ENCODE measurements at regions not wholly inside any gene's neighbourhood (a gene's known extent, or its start where the extent isn't known, plus 50 kb on each side); places are given as distances from the start of the nearest gene placed in this dataset.

DNA sequence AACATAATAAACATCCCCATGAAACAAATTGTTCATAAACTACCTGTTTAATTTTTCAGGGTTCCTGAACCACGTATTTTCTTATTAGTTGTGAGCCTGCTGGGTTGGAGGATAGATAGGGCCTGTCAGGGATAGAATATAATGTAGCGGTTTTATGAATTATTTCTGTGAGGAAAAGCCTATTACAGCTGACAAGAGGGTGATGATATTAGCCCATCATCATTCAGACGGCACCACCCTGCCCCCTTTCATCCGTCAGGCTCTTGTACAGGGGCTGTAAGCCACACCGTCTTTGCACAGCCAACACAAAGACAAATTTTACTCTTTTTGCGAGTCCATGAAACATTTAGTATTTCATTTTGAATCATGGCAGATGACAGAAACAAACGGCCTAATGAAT lies 335.3 kb upstream of the TMCO5A start:
- TF ChIP-seq FOXJ3 (CRISPR knock-in tag; IDR thresholded peaks at IDR 0.05) (no peak), CTCF (IDR thresholded peaks at IDR 0.05) (no peak), EZH2phosphoT487 (IDR thresholded peaks at IDR 0.05; ENCODE audit: borderline replicate concordance, low read depth) (no peak), IRF3 (IDR thresholded peaks at IDR 0.05; ENCODE audit: low read depth, low read length) (no peak), CHD2 (IDR thresholded peaks at IDR 0.05; ENCODE audit: low read length, partially characterized antibody) (no peak), SIN3A (IDR thresholded peaks at IDR 0.05; ENCODE audit: borderline replicate concordance, low read depth, low read length) (no peak), RAD21 (IDR thresholded peaks at IDR 0.05; ENCODE audit: low read length) (no peak), YY1 (IDR thresholded peaks at IDR 0.05; ENCODE audit: low read depth) (no peak), RFX5 (IDR thresholded peaks at IDR 0.05; ENCODE audit: low read length) (no peak), EP300 (IDR thresholded peaks at IDR 0.05; ENCODE audit: borderline replicate concordance in 1 of 2, low read depth in 1 of 2, low read length in 1 of 2) (no peak)
- TF ChIP-seq, protein P1, sequence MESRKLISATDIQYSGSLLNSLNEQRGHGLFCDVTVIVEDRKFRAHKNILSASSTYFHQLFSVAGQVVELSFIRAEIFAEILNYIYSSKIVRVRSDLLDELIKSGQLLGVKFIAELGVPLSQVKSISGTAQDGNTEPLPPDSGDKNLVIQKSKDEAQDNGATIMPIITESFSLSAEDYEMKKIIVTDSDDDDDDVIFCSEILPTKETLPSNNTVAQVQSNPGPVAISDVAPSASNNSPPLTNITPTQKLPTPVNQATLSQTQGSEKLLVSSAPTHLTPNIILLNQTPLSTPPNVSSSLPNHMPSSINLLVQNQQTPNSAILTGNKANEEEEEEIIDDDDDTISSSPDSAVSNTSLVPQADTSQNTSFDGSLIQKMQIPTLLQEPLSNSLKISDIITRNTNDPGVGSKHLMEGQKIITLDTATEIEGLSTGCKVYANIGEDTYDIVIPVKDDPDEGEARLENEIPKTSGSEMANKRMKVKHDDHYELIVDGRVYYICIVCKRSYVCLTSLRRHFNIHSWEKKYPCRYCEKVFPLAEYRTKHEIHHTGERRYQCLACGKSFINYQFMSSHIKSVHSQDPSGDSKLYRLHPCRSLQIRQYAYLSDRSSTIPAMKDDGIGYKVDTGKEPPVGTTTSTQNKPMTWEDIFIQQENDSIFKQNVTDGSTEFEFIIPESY (IDR thresholded peaks at IDR 0.05; ENCODE audit: borderline replicate concordance, low read depth): no peak

All from SK-N-SH (cell line).